ENCODE measurements at regions not wholly inside any gene's neighbourhood (a gene's known extent, or its start where the extent isn't known, plus 50 kb on each side); places are given as distances from the start of the nearest gene placed in this dataset.

GRCh38 chr20:23289249-23289648 is 61.3 kb upstream of the NXT1 start:
- TF ChIP-seq POLR2A (IDR thresholded peaks at IDR 0.05; ENCODE audit: low read depth, low read length) (no peak), CHD4 (IDR thresholded peaks at IDR 0.05) (no peak), FOS (IDR thresholded peaks at IDR 0.05; ENCODE audit: borderline replicate concordance, extremely low read depth, insufficient read length) (no peak), POLR2AphosphoS5 (IDR thresholded peaks at IDR 0.05; ENCODE audit: low read length) (no peak), EZH2 (IDR thresholded peaks at IDR 0.05; ENCODE audit: borderline replicate concordance, control insufficient read depth, low read depth, low read length) (no peak), ELK1 (IDR thresholded peaks at IDR 0.05; ENCODE audit: low read depth, low read length) (no peak), YY1 (IDR thresholded peaks at IDR 0.05; ENCODE audit: low read depth, low read length) (no peak)
- TF ChIP-seq, protein P1, sequence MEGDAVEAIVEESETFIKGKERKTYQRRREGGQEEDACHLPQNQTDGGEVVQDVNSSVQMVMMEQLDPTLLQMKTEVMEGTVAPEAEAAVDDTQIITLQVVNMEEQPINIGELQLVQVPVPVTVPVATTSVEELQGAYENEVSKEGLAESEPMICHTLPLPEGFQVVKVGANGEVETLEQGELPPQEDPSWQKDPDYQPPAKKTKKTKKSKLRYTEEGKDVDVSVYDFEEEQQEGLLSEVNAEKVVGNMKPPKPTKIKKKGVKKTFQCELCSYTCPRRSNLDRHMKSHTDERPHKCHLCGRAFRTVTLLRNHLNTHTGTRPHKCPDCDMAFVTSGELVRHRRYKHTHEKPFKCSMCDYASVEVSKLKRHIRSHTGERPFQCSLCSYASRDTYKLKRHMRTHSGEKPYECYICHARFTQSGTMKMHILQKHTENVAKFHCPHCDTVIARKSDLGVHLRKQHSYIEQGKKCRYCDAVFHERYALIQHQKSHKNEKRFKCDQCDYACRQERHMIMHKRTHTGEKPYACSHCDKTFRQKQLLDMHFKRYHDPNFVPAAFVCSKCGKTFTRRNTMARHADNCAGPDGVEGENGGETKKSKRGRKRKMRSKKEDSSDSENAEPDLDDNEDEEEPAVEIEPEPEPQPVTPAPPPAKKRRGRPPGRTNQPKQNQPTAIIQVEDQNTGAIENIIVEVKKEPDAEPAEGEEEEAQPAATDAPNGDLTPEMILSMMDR (IDR thresholded peaks at IDR 0.05 in 2 of 3, conservative IDR thresholded peaks at IDR 0.05 in 1 of 3; ENCODE audit: control insufficient read depth in 2 of 3, extremely low read depth in 1 of 3, insufficient read depth in 1 of 3, low read depth in 3 of 3, low read length in 3 of 3): no peak

Measured in GM12878 (cell line).